Heart right ventricle (tissue), 16 donors: ENCODE measurements at regions not wholly inside any gene's neighbourhood (a gene's known extent, or its start where the extent isn't known, plus 50 kb on each side); places are given as distances from the start of the nearest gene placed in this dataset.
A peak's percentile ranks its signal among the peaks of the same experiment; 100 is the strongest.

Experiments
- ATAC-seq, 8 donors: fragments of 200-7000 bp; cut with Tn5 transposase; one replicate each; pipeline ENCODE4 v1.9.1; 2020; ENCODE audit warnings: mild to moderate bottlenecking in 8 of 8, moderate library complexity in 8 of 8, moderate number of reproducible peaks in 1 of 8
- DNase-seq, 2 donors: peaks; one replicate each; pipeline ENCODE4 v3.0.0-alpha.2; 2020
- H3K27ac ChIP-seq, 10 donors: fragments of 200-600 bp; sonication (generic) in 2 of 10; one replicate each; pipeline versions ENCODE4 v1.5.0 to v1.8.0; 2020 to 2022; ENCODE audit warnings: mild to moderate bottlenecking in 3 of 10
- H3K27me3 ChIP-seq, 7 donors: fragments of 200-600 bp; one replicate each; pipeline ENCODE4 v1.8.0; 2021 to 2022; ENCODE audit warnings: mild to moderate bottlenecking in 2 of 7
- H3K36me3 ChIP-seq, 9 donors: fragments of 200-600 bp; sonication (generic) in 1 of 9; one replicate each; pipeline versions ENCODE4 v1.5.0 to v1.8.0; 2020 to 2022; ENCODE audit warnings: mild to moderate bottlenecking in 2 of 9
- H3K4me1 ChIP-seq, 9 donors: fragments of 200-600 bp; sonication (generic) in 1 of 9; one replicate each; pipeline versions ENCODE4 v1.5.0 to v1.8.0; 2020 to 2022; ENCODE audit warnings: mild to moderate bottlenecking in 4 of 9
- H3K4me3 ChIP-seq, 10 donors: fragments of 200-600 bp; sonication (generic) in 2 of 10; one replicate each; pipeline versions ENCODE4 v1.5.0 to v1.8.0; 2020 to 2022; ENCODE audit warnings: mild to moderate bottlenecking in 7 of 10, moderate library complexity in 2 of 10
- H3K9me3 ChIP-seq, 11 donors: fragments of 200-600 bp in 10 of 11; sonication (generic) in 2 of 11; one replicate each; pipeline versions ENCODE4 v1.5.0 to v1.8.0; 2013 to 2022; ENCODE audit warnings: mild to moderate bottlenecking in 2 of 11, control low read depth in 1 of 11, moderate library complexity in 1 of 11
- WGBS, 2 donors: extraction: QIAGEN DNeasy Blood & Tissue Kit; methylation state at CpG; one replicate each; pipeline ENCODE4 v1.1.7; 2013; ENCODE audit warnings: inconsistent platforms in 1 of 2; 5-methylcytosine and 5-hydroxymethylcytosine counted together
- intact Hi-C, 10 donors: fragments of 100-400 bp; cut with DNase I; formaldehyde crosslinking; loops; one replicate each; pipeline versions ENCODE4 v1.11.1 to v1.14.2; 2022
- TF ChIP-seq, protein P1 (sequence below), 9 donors: fragments of 200-600 bp; sonication (generic) in 2 of 9; IDR thresholded peaks; one replicate each; pipeline versions ENCODE4 v1.5.0 to v1.8.0; 2021 to 2022; ENCODE audit warnings: antibody characterized with exemption in 9 of 9, mild to moderate bottlenecking in 5 of 9, moderate library complexity in 1 of 9
- donor health status: Arrhythmogenic right ventricular cardiomyopathy.
- donor health status: ischemic (EF 13 %, LVEDD 7.1; RV severe dilation, severe dysfunction).
- donor health status: healthy with polysubstance abuse.
- donor health status: DM: no; HTN: yes; CAD: no.
- donor health status: DM: no; HTN: no; CAD: no.
- donor health status: ischemic (EF 25% LVEDD 6.9; RV normal size, moderate dysfunction).
- donor health status: ischemic (EF 25% LVEDD 5.7; RV mildly dilated, moderate dysfunction).
- donor health status: healthy.
- donor health status: DM: yes; HTN: yes; CAD: no.
- donor health status: Ischemic cardiomyopathy.
- donor health status: ischemic (EF 35%, LVEDD 5.7; RV mildly dilated, moderate dysfunction).
- donor health status: nonischemic (EF 11% LVEDD 7.7; RV severe dilation, severe dysfunction).
- donor health status: DM: yes; HTN: yes; CAD: no.
- donor health status: PGD.
- donor health status: ischemic (EF 29% LVEDD 5.4; RV normal size, mild dysfunction).
- donor health status: nonischemic (EF 23%, LVEDD 6.1; RV moderate dilation, normal function).

- DNase-seq (peak in 1 of 2 donors; percentile 18), ATAC-seq (peak in 3 of 8 donors; percentile 29 to 46 (median 31))
- Histone ChIP-seq H3K4me1 (peaks cover 0 to 5% (median 0%) of the 10 kb centered on the region in 9 donors), H3K9me3 (no peaks in the 10 kb centered on the region), H3K4me3 (peak overlapping the region in 1 of 10 donors; percentile 11), H3K27me3 (no peaks in the 10 kb centered on the region), H3K36me3 (no peaks in the 10 kb centered on the region), H3K27ac (peak overlapping the region in 1 of 10 donors; percentile 35)
- WGBS, 2 donors, result 61 to 70% methylated on average over 11 of the region's 11 CpGs
- TF ChIP-seq, protein P1, sequence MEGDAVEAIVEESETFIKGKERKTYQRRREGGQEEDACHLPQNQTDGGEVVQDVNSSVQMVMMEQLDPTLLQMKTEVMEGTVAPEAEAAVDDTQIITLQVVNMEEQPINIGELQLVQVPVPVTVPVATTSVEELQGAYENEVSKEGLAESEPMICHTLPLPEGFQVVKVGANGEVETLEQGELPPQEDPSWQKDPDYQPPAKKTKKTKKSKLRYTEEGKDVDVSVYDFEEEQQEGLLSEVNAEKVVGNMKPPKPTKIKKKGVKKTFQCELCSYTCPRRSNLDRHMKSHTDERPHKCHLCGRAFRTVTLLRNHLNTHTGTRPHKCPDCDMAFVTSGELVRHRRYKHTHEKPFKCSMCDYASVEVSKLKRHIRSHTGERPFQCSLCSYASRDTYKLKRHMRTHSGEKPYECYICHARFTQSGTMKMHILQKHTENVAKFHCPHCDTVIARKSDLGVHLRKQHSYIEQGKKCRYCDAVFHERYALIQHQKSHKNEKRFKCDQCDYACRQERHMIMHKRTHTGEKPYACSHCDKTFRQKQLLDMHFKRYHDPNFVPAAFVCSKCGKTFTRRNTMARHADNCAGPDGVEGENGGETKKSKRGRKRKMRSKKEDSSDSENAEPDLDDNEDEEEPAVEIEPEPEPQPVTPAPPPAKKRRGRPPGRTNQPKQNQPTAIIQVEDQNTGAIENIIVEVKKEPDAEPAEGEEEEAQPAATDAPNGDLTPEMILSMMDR (IDR thresholded peaks at IDR 0.05), result no peak
- intact Hi-C loops, result loop anchor here in 1 of 10 donors (10.0 kb wide), 1 partner anchor 222 kb away; no protein-coding TSS in a partner anchor
Observed at GRCh38 chr16:64892835-64893785, 228.8 kb downstream of the CDH11 start.

GRCh38 chr16:64889446-64889845 lies 232.4 kb downstream of the CDH11 start:
- H3K4me3 ChIP-seq, result no peak overlapping the region
- TF ChIP-seq, protein P1 (IDR thresholded peaks at IDR 0.05), result no peak
- DNase-seq (no peak), ATAC-seq (no peak)
- H3K9me3 ChIP-seq, result no peaks in the 10 kb centered on the region
- 74 to 81% methylated on average over 2 of the region's 2 CpGs for WGBS, 2 donors
- no peaks in the 10 kb centered on the region for H3K27me3 ChIP-seq
- no peaks in the 10 kb centered on the region for H3K36me3 ChIP-seq
- no peaks in the 10 kb centered on the region for H3K4me1 ChIP-seq
- H3K27ac ChIP-seq, result no peak overlapping the region
- intact Hi-C loops, result no loop called here

DNA sequence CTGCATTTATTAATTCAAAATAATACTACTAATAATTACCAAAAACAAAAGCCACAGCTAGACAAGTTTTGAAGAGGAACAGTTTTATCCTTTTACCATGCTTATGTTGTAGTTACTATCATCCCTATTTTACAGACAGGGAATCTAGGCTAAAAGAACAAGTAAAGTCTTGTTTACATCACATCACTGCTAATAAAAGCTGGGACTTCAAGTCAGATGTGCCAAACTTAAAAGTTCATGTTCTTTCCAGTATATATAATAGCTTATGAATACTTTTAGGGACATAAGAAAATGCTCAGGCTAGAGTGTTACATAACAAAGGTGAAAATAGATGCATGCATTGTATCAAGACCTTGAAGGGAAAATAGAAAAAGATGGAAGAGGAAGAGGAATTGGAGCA lies 234.2 kb downstream of the CDH11 start:
- no peak for DNase-seq
- H3K4me3 ChIP-seq, result no peak overlapping the region
- intact Hi-C loops, result no loop called here
- TF ChIP-seq, protein P1 (IDR thresholded peaks at IDR 0.05), result no peak
- peaks cover 0 to 8% (median 0%) of the 10 kb centered on the region in 11 donors for H3K9me3 ChIP-seq
- peaks cover 0 to 5% (median 0%) of the 10 kb centered on the region in 9 donors for H3K4me1 ChIP-seq
- ATAC-seq, result no peak
- H3K27me3 ChIP-seq, result no peaks in the 10 kb centered on the region
- H3K36me3 ChIP-seq, result no peaks in the 10 kb centered on the region
- H3K27ac ChIP-seq, result no peak overlapping the region

- DNase-seq (peak; percentile 15 to 19), ATAC-seq (peak in 5 of 8 donors; percentile 38 to 75 (median 62))
- H3K4me3 ChIP-seq, result no peak overlapping the region
- WGBS, 2 donors, result 58 to 62% methylated on average over 6 of the region's 6 CpGs
- TF ChIP-seq, protein P1 (IDR thresholded peaks at IDR 0.05), result no peak
- intact Hi-C loops, result no loop called here
- no peaks in the 10 kb centered on the region for H3K27me3 ChIP-seq
- H3K4me1 ChIP-seq, result peaks cover 0 to 20% (median 5%) of the 10 kb centered on the region in 9 donors
- H3K27ac ChIP-seq, result peak overlapping the region in 1 of 10 donors; percentile 33
- no peaks in the 10 kb centered on the region for H3K36me3 ChIP-seq
- H3K9me3 ChIP-seq, result peaks cover 0 to 8% (median 0%) of the 10 kb centered on the region in 11 donors
Observed at GRCh38 chr16:64882078-64882784, 239.6 kb downstream of the CDH11 start.
